HG03103 (cell line): ENCODE measurements at regions not wholly inside any gene's neighbourhood (a gene's known extent, or its start where the extent isn't known, plus 50 kb on each side); places are given as distances from the start of the nearest gene placed in this dataset.
A peak's percentile ranks its signal among the peaks of the same experiment; 100 is the strongest.

Source experiments
- ATAC-seq: cut with Tn5 transposase; IDR thresholded peaks from one replicate; pipeline ENCODE4 v1.9.1; 2021; ENCODE audit warnings: low read depth; ENCODE audit not compliant: unreplicated experiment

- ATAC-seq: no peak
These were observed 52.6 kb upstream of the KATNAL1 start for GRCh38 chr13:30359991-30360390.

- no peak for ATAC-seq
These were observed 53.2 kb upstream of the KATNAL1 start for GRCh38 chr13:30360586-30360985.

GRCh38 chr13:30362005-30362788 is 54.8 kb upstream of the KATNAL1 start:
- no peak for ATAC-seq

DNA sequence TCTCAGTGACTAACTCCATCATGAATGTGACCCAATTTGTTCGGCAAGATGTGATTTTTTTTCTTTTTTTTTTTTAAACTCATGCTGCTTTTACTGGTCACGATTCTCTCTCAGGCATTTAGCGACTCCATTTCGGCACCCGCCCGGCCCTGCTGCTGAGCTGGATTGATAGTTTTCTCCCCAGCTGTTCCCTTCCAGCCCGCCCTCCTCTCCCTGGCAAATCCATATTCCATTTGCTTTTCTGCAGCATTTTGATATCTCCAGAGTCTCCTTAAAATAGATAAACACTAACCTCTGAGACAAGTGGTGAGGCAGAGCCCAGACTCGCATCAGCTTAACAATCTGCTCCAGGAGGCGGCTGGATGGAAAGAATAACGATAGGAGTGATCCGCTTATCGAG is 55.5 kb upstream of the KATNAL1 start:
- no peak for ATAC-seq

- ATAC-seq: no peak
These were observed 56.4 kb upstream of the KATNAL1 start for GRCh38 chr13:30363725-30364124.

DNA sequence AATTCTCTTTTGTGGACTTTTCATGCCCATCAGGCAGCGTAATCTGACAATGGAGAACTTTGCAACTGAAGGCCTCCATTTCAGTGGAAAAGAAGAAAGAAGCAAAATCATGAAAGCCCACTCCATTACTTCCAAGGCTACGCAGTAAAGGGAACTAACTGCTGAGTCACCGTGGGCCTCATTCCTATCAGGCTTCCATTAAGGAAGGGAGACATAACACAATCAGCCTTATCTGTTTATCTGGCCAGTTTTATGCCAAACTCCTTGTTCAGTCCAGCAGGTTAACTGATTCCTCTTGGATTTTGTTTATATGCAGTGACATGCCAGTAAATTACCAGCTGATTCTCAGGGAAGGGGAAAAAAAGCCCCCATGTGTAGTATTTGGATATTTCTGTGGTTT is 56.8 kb upstream of the KATNAL1 start:
- ATAC-seq: no peak

- no peak for ATAC-seq
These were observed 57.4 kb upstream of the UBE2L5 start for GRCh38 chr13:30364876-30365275.

GRCh38 chr13:30366088-30366487 is 56.2 kb upstream of the UBE2L5 start:
- ATAC-seq: no peak

- ATAC-seq: no peak
These were observed 55.0 kb upstream of the UBE2L5 start for GRCh38 chr13:30367296-30367695.

DNA sequence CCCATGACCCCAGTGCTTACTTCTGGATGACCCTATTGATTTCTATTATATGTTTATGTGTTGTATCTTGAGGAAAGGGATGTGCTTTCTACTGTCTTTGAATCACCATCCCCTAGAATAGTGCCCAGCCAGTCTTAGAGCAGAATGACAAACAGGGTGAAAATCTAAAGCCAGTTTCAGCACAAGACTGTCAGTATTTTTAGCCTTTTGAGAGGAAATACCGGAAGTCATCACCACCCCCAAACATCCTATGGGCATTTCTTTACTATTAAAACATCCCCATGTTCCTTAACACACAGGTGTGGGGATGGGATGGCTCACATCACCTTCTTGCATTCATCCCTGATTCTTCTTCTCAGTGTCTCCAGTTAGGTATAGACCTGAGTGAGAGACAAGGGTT is 52.1 kb upstream of the UBE2L5 start:
- no peak for ATAC-seq

DNA sequence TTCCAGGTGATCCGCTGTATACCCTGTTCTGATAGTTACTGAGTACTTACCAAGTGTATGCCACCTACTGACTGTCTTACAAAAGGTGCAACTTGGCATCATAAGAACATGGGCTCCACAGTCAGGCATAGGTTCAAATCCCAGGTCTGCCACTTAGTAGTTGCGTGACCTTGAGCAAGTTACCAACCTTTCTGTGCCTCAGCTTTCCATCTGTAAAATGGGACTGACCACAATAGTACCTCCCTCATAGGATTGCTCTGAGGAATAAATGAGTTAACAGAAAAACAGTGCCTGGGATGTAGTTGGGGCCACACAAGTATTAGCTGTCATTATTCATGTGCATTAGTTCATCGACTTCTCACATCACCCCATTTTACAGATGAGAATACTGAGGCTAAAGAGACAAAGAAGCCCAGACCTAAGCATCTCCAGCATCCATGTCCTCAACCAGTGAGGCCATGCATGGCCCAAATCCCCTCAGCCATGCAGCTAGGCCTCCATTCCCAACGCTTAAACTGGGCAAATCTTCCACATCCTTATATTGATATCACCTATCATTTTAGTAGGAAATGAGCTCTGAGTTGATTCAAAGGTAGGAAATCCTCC is 51.3 kb upstream of the UBE2L5 start:
- no peak for ATAC-seq

DNA sequence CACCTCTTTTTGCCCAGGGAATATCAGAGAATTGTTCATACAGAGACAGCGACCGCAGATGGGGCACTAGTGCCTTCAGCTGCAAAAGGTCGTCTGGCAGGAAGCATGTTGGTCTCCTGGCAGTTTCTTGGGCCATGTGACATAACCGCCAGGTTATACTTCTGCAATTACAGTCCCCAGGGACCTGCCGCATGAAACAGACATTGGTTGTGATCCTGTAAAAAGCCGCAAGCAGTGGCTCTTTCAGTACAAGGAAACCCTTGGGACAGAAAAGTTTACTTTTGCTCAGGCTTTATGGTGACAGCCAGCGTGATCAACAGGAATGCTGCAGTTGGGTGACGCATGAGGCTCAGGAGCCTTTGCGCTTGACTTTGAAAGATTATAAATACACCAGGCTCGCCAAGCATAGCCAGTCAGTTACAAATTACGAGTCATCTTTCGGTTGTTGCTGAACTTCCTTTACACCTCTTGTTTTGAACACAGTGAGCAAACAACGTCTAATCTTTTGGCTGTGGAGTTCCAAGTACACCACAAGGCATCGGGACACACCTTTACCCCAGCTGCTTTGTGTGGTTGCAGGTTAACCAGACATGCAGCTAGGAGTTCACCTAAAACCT is 50.5 kb upstream of the UBE2L5 start:
- peak; percentile 62 for ATAC-seq
